HEK293 (cell line): ENCODE measurements at regions not wholly inside any gene's neighbourhood (a gene's known extent, or its start where the extent isn't known, plus 50 kb on each side); places are given as distances from the start of the nearest gene placed in this dataset.

Experiments
- CTCF ChIA-PET: fragments of 350-600 bp; formaldehyde crosslinking; extraction: SDS; loops from one replicate; lab custom pipeline; 2021; ENCODE audit warnings: antibody characterized with exemption; lab: Yijun Ruan, JAX
- POLR2A ChIA-PET: fragments of 300-600 bp; formaldehyde crosslinking; extraction: SDS; loops from one replicate; lab custom pipeline; 2020; ENCODE audit warnings: antibody characterized with exemption, inconsistent platforms; lab: Yijun Ruan, JAX
- H3K27ac ChIP-seq: fragments of 200-500 bp; sonication (Bioruptor generic); 2 replicates; pipeline ENCODE4 v1.5.1; 2014; ENCODE audit warnings: low read depth, low read length, control low read depth, inconsistent platforms; ENCODE audit errors: extremely low read depth
- H3K36me3 ChIP-seq, 2 experiments: fragments of 200-500 bp in 1 of 2; sonication (Bioruptor generic) in 1 of 2; 1 replicate in 1 of 2; 2 replicates in 1 of 2; pipeline ENCODE4 v1.5.1; 2014 to 2017; ENCODE audit warnings: inconsistent platforms in 2 of 2, low read length in 2 of 2; ENCODE audit not compliant: control insufficient read depth in 2 of 2, insufficient read depth in 1 of 2
- H3K4me1 ChIP-seq: fragments of 200-500 bp; sonication (Bioruptor generic); 2 replicates; pipeline ENCODE4 v1.5.1; 2014; ENCODE audit warnings: mild to moderate bottlenecking, low read length, inconsistent platforms; ENCODE audit not compliant: control insufficient read depth, insufficient read depth
- H3K4me3 ChIP-seq: 2 replicates; pipeline ENCODE4 v1.5.1; 2011; ENCODE audit warnings: low read depth, mild to moderate bottlenecking, control low read depth, low read length, moderate library complexity
- H3K9me3 ChIP-seq: fragments of 200-500 bp; sonication (Bioruptor generic); 2 replicates; pipeline ENCODE4 v1.5.1; 2014; ENCODE audit warnings: low read depth, low read length, inconsistent platforms; ENCODE audit not compliant: control insufficient read depth, insufficient read depth
- HOXD13 ChIP-seq: sonication (generic); formaldehyde crosslinking; IDR thresholded peaks from 2 replicates; pipeline ENCODE4 v1.8.0; 2022; ENCODE audit warnings: missing genetic modification reagents, borderline replicate concordance
- KLF7 ChIP-seq: fragments of 450-650 bp; formaldehyde crosslinking; IDR thresholded peaks from 2 replicates; pipeline ENCODE4 v1.5.1; 2016; ENCODE audit warnings: missing biosample characterization, missing genetic modification characterization, borderline replicate concordance
- REPIN1 ChIP-seq: fragments of 450-650 bp; formaldehyde crosslinking; IDR thresholded peaks from 2 replicates; pipeline ENCODE4 v1.5.1; 2017; ENCODE audit warnings: missing biosample characterization, missing genetic modification characterization, low read depth
- ZFP3 ChIP-seq: fragments of 450-650 bp; formaldehyde crosslinking; IDR thresholded peaks from 2 replicates; pipeline ENCODE4 v1.5.1; 2016; ENCODE audit warnings: low read depth, missing biosample characterization, missing genetic modification characterization
- ZFP41 ChIP-seq: fragments of 450-650 bp; formaldehyde crosslinking; IDR thresholded peaks from 2 replicates; pipeline ENCODE4 v1.5.1; 2016; ENCODE audit warnings: missing biosample characterization, missing genetic modification characterization, borderline replicate concordance
- ZNF133 ChIP-seq: fragments of 450-650 bp; formaldehyde crosslinking; IDR thresholded peaks from 2 replicates; pipeline ENCODE4 v1.5.1; 2016; ENCODE audit warnings: missing biosample characterization, missing genetic modification characterization
- ZNF157 ChIP-seq: fragments of 450-650 bp; formaldehyde crosslinking; IDR thresholded peaks from 2 replicates; pipeline ENCODE4 v1.5.1; 2016; ENCODE audit warnings: missing biosample characterization, missing genetic modification characterization
- ZNF211 ChIP-seq: fragments of 450-650 bp; formaldehyde crosslinking; IDR thresholded peaks from 2 replicates; pipeline ENCODE4 v1.5.1; 2016; ENCODE audit warnings: low read depth, missing biosample characterization, missing genetic modification characterization
- ZNF354C ChIP-seq: fragments of 450-650 bp; formaldehyde crosslinking; IDR thresholded peaks from 2 replicates; pipeline ENCODE4 v1.5.1; 2016; ENCODE audit warnings: missing biosample characterization, missing genetic modification characterization, low read depth, borderline replicate concordance
- ZNF404 ChIP-seq: fragments of 450-650 bp; formaldehyde crosslinking; IDR thresholded peaks from 2 replicates; pipeline ENCODE4 v1.5.1; 2017; ENCODE audit warnings: missing biosample characterization, missing genetic modification characterization
- ZNF596 ChIP-seq: fragments of 450-650 bp; IDR thresholded peaks from 2 replicates; pipeline ENCODE4 v1.5.0; 2018; ENCODE audit warnings: missing biosample characterization, mild to moderate bottlenecking, missing genetic modification characterization, moderate library complexity
- ZNF660 ChIP-seq: fragments of 450-650 bp; IDR thresholded peaks from 2 replicates; pipeline ENCODE4 v1.5.1; 2018; ENCODE audit warnings: missing biosample characterization, mild to moderate bottlenecking, missing genetic modification characterization
- ZNF76 ChIP-seq: fragments of 450-650 bp; formaldehyde crosslinking; IDR thresholded peaks from 2 replicates; pipeline ENCODE4; 2016; ENCODE audit warnings: low read depth, missing biosample characterization, missing genetic modification characterization, borderline replicate concordance
- TF ChIP-seq, protein P1 (sequence below): fragments of 450-650 bp; formaldehyde crosslinking; IDR thresholded peaks from 2 replicates; pipeline ENCODE4 v1.5.1; 2017; ENCODE audit warnings: missing biosample characterization, missing genetic modification characterization
- TF ChIP-seq, protein P2 (sequence below): fragments of 450-650 bp; formaldehyde crosslinking; IDR thresholded peaks from 2 replicates; pipeline ENCODE4 v1.5.1; 2016; ENCODE audit warnings: missing biosample characterization, missing genetic modification characterization
- TF ChIP-seq, protein P3 (sequence below): fragments of 450-650 bp; formaldehyde crosslinking; IDR thresholded peaks from 2 replicates; pipeline ENCODE4 v1.5.1; 2016; ENCODE audit warnings: missing biosample characterization, missing genetic modification characterization
- TF ChIP-seq, protein P4 (sequence below): fragments of 450-650 bp; formaldehyde crosslinking; IDR thresholded peaks from 2 replicates; pipeline ENCODE4 v1.5.1; 2017; ENCODE audit warnings: missing biosample characterization, missing genetic modification characterization
- TF ChIP-seq, protein P5 (sequence below): fragments of 450-650 bp; formaldehyde crosslinking; IDR thresholded peaks from 2 replicates; pipeline ENCODE4 v1.5.1; 2017; ENCODE audit warnings: missing biosample characterization, missing genetic modification characterization

DNA sequence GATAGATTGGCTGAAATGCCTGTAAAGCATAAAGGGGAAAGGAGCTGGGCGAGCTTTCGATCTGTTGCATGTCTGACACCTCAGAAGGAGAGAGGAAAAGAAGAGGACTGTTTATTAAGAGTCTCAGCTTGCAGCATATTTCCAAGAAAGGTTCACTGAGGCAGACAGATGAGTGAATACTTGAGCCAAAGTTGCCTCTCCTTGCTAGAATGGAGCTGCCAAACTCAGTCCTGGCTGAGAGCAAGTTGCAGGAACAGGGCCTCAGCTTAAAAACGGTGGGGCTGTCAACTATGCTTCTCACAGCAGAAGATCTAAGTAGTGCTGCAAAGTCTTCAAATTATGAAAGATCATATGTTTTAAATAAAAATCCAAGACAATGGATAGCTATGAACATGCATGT, 707.5 kb downstream of the PCDH7 start (continued):
- TF ChIP-seq ZNF404 (tag by site-specific recombination) (no peak), ZNF157 (tag by site-specific recombination) (no peak), ZNF354C (no peak), HOXD13 (CRISPR knock-in tag) (no peak), ZFP3 (tag by site-specific recombination) (no peak), ZNF660 (tag by site-specific recombination) (no peak), ZNF76 (no peak), ZNF211 (no peak), ZFP41 (tag by site-specific recombination) (no peak), ZNF596 (tag by site-specific recombination) (no peak)

DNA sequence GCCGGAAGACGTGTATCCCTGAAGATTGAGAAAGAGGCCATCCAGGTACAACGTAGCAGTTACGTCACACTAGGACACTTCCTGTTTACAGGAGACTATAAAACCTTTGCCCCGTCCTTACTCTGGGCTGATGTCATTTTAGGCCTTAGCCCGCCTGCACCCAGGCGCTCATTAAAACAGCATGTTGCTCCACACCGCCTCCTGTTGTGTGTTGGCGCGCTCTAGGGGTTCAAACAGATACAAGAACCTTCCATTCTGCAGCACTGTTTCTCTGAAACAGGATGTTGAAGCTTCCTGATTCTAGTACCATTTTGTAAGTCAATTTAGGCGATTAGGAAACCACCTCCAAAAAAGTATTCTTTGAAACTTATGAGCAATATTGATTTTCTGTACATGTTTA, 722.1 kb downstream of the PCDH7 start:
- Histone ChIP-seq H3K27ac (no peak overlapping the region), H3K4me3 (no peak overlapping the region), H3K9me3 (no peaks in the 10 kb centered on the region), H3K4me1 (no peaks in the 10 kb centered on the region), H3K36me3 (no peaks in the 10 kb centered on the region)
- POLR2A ChIA-PET: no interaction called here
- CTCF ChIA-PET: interaction anchor here (0.6 kb wide), 2 partner anchors 177 to 688 kb away, joined by 3 read pairs; no protein-coding TSS in a partner anchor
- TF ChIP-seq, protein P1, sequence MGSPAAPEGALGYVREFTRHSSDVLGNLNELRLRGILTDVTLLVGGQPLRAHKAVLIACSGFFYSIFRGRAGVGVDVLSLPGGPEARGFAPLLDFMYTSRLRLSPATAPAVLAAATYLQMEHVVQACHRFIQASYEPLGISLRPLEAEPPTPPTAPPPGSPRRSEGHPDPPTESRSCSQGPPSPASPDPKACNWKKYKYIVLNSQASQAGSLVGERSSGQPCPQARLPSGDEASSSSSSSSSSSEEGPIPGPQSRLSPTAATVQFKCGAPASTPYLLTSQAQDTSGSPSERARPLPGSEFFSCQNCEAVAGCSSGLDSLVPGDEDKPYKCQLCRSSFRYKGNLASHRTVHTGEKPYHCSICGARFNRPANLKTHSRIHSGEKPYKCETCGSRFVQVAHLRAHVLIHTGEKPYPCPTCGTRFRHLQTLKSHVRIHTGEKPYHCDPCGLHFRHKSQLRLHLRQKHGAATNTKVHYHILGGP (tag by site-specific recombination): no peak
- TF ChIP-seq, protein P2, sequence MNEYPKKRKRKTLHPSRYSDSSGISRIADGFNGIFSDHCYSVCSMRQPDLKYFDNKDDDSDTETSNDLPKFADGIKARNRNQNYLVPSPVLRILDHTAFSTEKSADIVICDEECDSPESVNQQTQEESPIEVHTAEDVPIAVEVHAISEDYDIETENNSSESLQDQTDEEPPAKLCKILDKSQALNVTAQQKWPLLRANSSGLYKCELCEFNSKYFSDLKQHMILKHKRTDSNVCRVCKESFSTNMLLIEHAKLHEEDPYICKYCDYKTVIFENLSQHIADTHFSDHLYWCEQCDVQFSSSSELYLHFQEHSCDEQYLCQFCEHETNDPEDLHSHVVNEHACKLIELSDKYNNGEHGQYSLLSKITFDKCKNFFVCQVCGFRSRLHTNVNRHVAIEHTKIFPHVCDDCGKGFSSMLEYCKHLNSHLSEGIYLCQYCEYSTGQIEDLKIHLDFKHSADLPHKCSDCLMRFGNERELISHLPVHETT (tag by site-specific recombination): no peak
- TF ChIP-seq, protein P3, sequence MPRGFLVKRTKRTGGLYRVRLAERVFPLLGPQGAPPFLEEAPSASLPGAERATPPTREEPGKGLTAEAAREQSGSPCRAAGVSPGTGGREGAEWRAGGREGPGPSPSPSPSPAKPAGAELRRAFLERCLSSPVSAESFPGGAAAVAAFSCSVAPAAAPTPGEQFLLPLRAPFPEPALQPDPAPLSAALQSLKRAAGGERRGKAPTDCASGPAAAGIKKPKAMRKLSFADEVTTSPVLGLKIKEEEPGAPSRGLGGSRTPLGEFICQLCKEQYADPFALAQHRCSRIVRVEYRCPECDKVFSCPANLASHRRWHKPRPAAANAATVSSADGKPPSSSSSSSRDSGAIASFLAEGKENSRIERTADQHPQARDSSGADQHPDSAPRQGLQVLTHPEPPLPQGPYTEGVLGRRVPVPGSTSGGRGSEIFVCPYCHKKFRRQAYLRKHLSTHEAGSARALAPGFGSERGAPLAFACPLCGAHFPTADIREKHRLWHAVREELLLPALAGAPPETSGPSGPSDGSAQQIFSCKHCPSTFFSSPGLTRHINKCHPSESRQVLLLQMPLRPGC: no peak

DNA sequence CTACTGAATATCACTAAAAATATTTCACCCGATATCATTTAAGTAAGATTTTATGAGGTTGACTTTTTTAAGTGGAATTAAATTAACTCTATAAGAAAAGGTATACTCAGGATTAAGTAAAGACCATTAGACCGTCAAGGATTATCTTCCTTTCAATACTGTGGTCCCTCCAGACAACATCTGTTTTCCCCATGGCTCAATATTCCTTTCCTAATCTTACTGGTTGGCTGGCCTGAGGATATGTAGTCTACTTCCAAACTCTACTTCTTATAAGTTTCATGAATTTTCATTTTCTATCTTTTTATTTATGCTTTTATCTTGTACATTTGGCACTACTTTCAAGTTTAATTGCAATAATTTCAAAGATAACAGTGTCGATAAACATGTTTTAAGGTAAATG, 725.4 kb downstream of the PCDH7 start:
- TF ChIP-seq REPIN1 (no peak), KLF7 (tag by site-specific recombination) (no peak), ZNF133 (tag by site-specific recombination) (no peak)
- TF ChIP-seq, protein P4, sequence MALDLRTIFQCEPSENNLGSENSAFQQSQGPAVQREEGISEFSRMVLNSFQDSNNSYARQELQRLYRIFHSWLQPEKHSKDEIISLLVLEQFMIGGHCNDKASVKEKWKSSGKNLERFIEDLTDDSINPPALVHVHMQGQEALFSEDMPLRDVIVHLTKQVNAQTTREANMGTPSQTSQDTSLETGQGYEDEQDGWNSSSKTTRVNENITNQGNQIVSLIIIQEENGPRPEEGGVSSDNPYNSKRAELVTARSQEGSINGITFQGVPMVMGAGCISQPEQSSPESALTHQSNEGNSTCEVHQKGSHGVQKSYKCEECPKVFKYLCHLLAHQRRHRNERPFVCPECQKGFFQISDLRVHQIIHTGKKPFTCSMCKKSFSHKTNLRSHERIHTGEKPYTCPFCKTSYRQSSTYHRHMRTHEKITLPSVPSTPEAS (tag by site-specific recombination): no peak
- TF ChIP-seq, protein P5, sequence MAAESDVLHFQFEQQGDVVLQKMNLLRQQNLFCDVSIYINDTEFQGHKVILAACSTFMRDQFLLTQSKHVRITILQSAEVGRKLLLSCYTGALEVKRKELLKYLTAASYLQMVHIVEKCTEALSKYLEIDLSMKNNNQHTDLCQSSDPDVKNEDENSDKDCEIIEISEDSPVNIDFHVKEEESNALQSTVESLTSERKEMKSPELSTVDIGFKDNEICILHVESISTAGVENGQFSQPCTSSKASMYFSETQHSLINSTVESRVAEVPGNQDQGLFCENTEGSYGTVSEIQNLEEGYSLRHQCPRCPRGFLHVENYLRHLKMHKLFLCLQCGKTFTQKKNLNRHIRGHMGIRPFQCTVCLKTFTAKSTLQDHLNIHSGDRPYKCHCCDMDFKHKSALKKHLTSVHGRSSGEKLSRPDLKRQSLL (tag by site-specific recombination): no peak
- TF ChIP-seq, all 188 proteins: peak for 0
- Histone ChIP-seq H3K4me1 (no peaks in the 10 kb centered on the region), H3K36me3 (no peaks in the 10 kb centered on the region), H3K27ac (no peak overlapping the region), H3K4me3 (no peak overlapping the region), H3K9me3 (no peaks in the 10 kb centered on the region)
- POLR2A ChIA-PET: no interaction called here
- CTCF ChIA-PET: no interaction called here
